HCT116 (cell line): ENCODE measurements at regions not wholly inside any gene's neighbourhood (a gene's known extent, or its start where the extent isn't known, plus 50 kb on each side); places are given as distances from the start of the nearest gene placed in this dataset.

Experiments
- ATAC-seq: fragments of 200-7000 bp; cut with Tn5 transposase; 2 replicates; pipeline ENCODE4 v1.9.1; 2020; ENCODE audit warnings: mild to moderate bottlenecking, moderate library complexity
- BruUV-seq: library from RNA; stranded (reverse); fragments of 400-500 nt; replicated peaks from 2 replicates; lab custom pipeline; 2021; lab: Mats Ljungman, UMichigan
- CTCF ChIA-PET: fragments of 300-600 bp; sonication (Branson Sonifier 250); formaldehyde crosslinking; loops from one replicate; lab custom pipeline; 2021; ENCODE audit warnings: antibody characterized with exemption; lab: Charles Lee
- POLR2A ChIA-PET: fragments of 300-600, 350-600 bp; sonication (Branson Sonifier 250); formaldehyde crosslinking; loops from one replicate; lab custom pipeline; 2021; ENCODE audit warnings: antibody characterized with exemption; lab: Charles Lee
- RAD21 ChIA-PET, 2 experiments: fragments of 300-600 bp; sonication (Branson Sonifier 250); formaldehyde crosslinking; loops; one replicate each; lab custom pipeline; 2023; ENCODE audit warnings: low total read pairs in 2 of 2; ENCODE audit not compliant: uncharacterized antibody in 2 of 2, unreplicated experiment in 2 of 2, low non-redundant PET in 1 of 2; lab: Charles Lee
- DNase-seq: peaks from one replicate; pipeline ENCODE4 v3.0.0-alpha.2; 2010; ENCODE audit warnings: low read depth, low spot score
- H2AFZ ChIP-seq: fragments of 200-600 bp; shearing (Covaris generic), sonication (generic); 2 replicates; pipeline ENCODE4 v1.6.1; 2017; ENCODE audit warnings: low read depth, mixed run types, mixed read lengths, antibody characterized with exemption, low read length; ENCODE audit not compliant: poor library complexity, severe bottlenecking
- H3K27ac ChIP-seq: 2 replicates; pipeline ENCODE4 v1.5.1; 2012; ENCODE audit warnings: low read depth, low read length
- H3K27me3 ChIP-seq: fragments of 200-600 bp; sonication (generic); 2 replicates; pipeline ENCODE4 v1.6.1; 2016; ENCODE audit warnings: mixed run types, low read length, mixed read lengths; ENCODE audit not compliant: insufficient read depth
- H3K36me3 ChIP-seq, 2 experiments: fragments of 200-500 bp in 1 of 2; fragments of 200-600 bp in 1 of 2; sonication (Bioruptor generic) in 1 of 2; sonication (generic) in 1 of 2; 2 replicates each; pipeline versions ENCODE4 v1.5.1 to v1.6.1; 2014 to 2016; ENCODE audit warnings: low read length in 2 of 2, inconsistent platforms in 1 of 2, mixed read lengths in 1 of 2, mixed run types in 1 of 2; ENCODE audit not compliant: insufficient read depth in 2 of 2, control insufficient read depth in 1 of 2
- H3K4me1 ChIP-seq, 2 experiments: fragments of 200-600 bp in 1 of 2; sonication (generic) in 1 of 2; 2 replicates each; pipeline versions ENCODE4 v1.5.1 to v1.6.1; 2012 to 2017; ENCODE audit warnings: low read length in 2 of 2, inconsistent platforms in 1 of 2, mild to moderate bottlenecking in 1 of 2, mixed read lengths in 1 of 2, mixed run types in 1 of 2, moderate library complexity in 1 of 2; ENCODE audit not compliant: insufficient read depth in 2 of 2, control insufficient read depth in 1 of 2
- H3K4me2 ChIP-seq: fragments of 200-600 bp; sonication (generic); 2 replicates; pipeline ENCODE4 v1.6.1; 2017; ENCODE audit warnings: mixed run types, low read length, mixed read lengths
- H3K4me3 ChIP-seq, 2 experiments: fragments of 200-600 bp in 1 of 2; sonication (generic) in 1 of 2; replicated peaks in 1 of 2; 2 replicates each; pipeline ENCODE4 v1.5.1; 2011 to 2016; ENCODE audit warnings: low read length in 2 of 2, control low read depth in 1 of 2, low read depth in 1 of 2, mild to moderate bottlenecking in 1 of 2, mixed read lengths in 1 of 2, mixed run types in 1 of 2
- H3K79me2 ChIP-seq: fragments of 200-600 bp; sonication (generic); 2 replicates; pipeline ENCODE4 v1.6.1; 2017; ENCODE audit warnings: mild to moderate bottlenecking, mixed run types, low read length, moderate library complexity, mixed read lengths; ENCODE audit not compliant: insufficient read depth
- H3K9ac ChIP-seq: fragments of 200-600 bp; sonication (generic); 2 replicates; pipeline ENCODE4 v1.6.1; 2016; ENCODE audit warnings: low read length, mixed read lengths
- H3K9me2 ChIP-seq: fragments of 200-600 bp; sonication (generic), shearing (Covaris generic); 2 replicates; pipeline ENCODE4 v1.6.1; 2017; ENCODE audit warnings: mixed run types, mild to moderate bottlenecking, moderate library complexity; ENCODE audit not compliant: insufficient read depth
- H3K9me3 ChIP-seq, 2 experiments: fragments of 200-500 bp in 1 of 2; fragments of 200-600 bp in 1 of 2; sonication (Bioruptor generic) in 1 of 2; sonication (generic) in 1 of 2; 2 replicates each; pipeline ENCODE4 v1.6.1; 2014 to 2017; ENCODE audit warnings: low read length in 2 of 2, mixed read lengths in 2 of 2, inconsistent platforms in 1 of 2, low read depth in 1 of 2, mild to moderate bottlenecking in 1 of 2, mixed run types in 1 of 2, moderate library complexity in 1 of 2; ENCODE audit not compliant: control insufficient read depth in 1 of 2, insufficient read depth in 1 of 2
- H4K20me1 ChIP-seq: fragments of 200-600 bp; sonication (generic), shearing (Covaris generic); 2 replicates; pipeline ENCODE4 v1.6.1; 2017; ENCODE audit warnings: mixed run types, mild to moderate bottlenecking, moderate library complexity; ENCODE audit not compliant: insufficient read depth
- CTCF ChIP-seq, 3 experiments: fragments of 200-600 bp in 1 of 3; sonication (generic) in 1 of 3; IDR thresholded peaks in 2 of 3; conservative IDR thresholded peaks in 1 of 3; 2 replicates each; pipeline ENCODE4 v1.5.1; 2012 to 2017; ENCODE audit warnings: low read depth in 2 of 3, low read length in 2 of 3, antibody characterized with exemption in 1 of 3, borderline replicate concordance in 1 of 3, control low read depth in 1 of 3, mild to moderate bottlenecking in 1 of 3, mixed read lengths in 1 of 3, mixed run types in 1 of 3, moderate library complexity in 1 of 3; ENCODE audit not compliant: insufficient read depth in 1 of 3
- EZH2phosphoT487 ChIP-seq: fragments of 200-600 bp; IDR thresholded peaks from 2 replicates; pipeline ENCODE4 v1.6.1; 2018; ENCODE audit warnings: antibody characterized with exemption, borderline replicate concordance
- JUND ChIP-seq: IDR thresholded peaks from 2 replicates; pipeline ENCODE4 v1.6.1; 2012
- ZBTB33 ChIP-seq: IDR thresholded peaks from 2 replicates; pipeline ENCODE4 v1.6.1; 2011; ENCODE audit warnings: mild to moderate bottlenecking, low read length, moderate library complexity; ENCODE audit not compliant: insufficient replicate concordance; ENCODE audit errors: extremely low read depth
- intact Hi-C: fragments of 100-400 bp; cut with micrococcal nuclease; formaldehyde crosslinking; loops from 2 replicates; pipeline ENCODE4 v1.10.0; 2022

- Histone ChIP-seq H2AFZ (no peak overlapping the region), H3K27ac (no peak overlapping the region), H3K4me1 (peaks cover 0 to 4% of the 10 kb centered on the region in 2 experiments; a peak in 1 of 4 replicates), H3K4me2 (no peak overlapping the region), H3K36me3 (no peaks in the 10 kb centered on the region), H3K4me3 (no peak overlapping the region), H3K9ac (no peak overlapping the region), H3K9me3 (no peaks in the 10 kb centered on the region), H4K20me1 (no peaks in the 10 kb centered on the region), H3K9me2 (no peaks in the 10 kb centered on the region), H3K27me3 (no peaks in the 10 kb centered on the region), H3K79me2 (no peaks in the 10 kb centered on the region)
- ChIA-PET CTCF (no interaction called here), POLR2A (no interaction called here), RAD21 (no interaction called here)
- intact Hi-C loops: no loop called here
- BruUV-seq: no TSS peak
- ATAC-seq: no peak
- no peak for DNase-seq
- TF ChIP-seq JUND: no peak
- no peak for TF ChIP-seq CTCF (IDR thresholded peaks at IDR 0.05 in 2 of 3, conservative IDR thresholded peaks at IDR 0.05 in 1 of 3; ENCODE audit: borderline replicate concordance in 1 of 3, insufficient read depth in 1 of 3, low read depth in 2 of 3, low read length in 2 of 3)
- no peak for TF ChIP-seq EZH2phosphoT487
- no peak for TF ChIP-seq ZBTB33
Measured at GRCh38 chr2:128371248-128371630, 52.6 kb upstream of the HS6ST1 start.
